ENCODE measurements at regions not wholly inside any gene's neighbourhood (a gene's known extent, or its start where the extent isn't known, plus 50 kb on each side); places are given as distances from the start of the nearest gene placed in this dataset.
"Not testable (repeated sequence)": the region's sequence is repeated elsewhere in the genome, so short reads cannot be mapped to it uniquely, and the experiment has no call there.

- H3K9me3 ChIP-seq (ENCODE audit: insufficient read depth, low read length): no peaks in the 10 kb centered on the region
- no peaks in the 10 kb centered on the region for H3K36me3 ChIP-seq (ENCODE audit: insufficient read depth, insufficient read length, low read length)
- H3K27me3 ChIP-seq (ENCODE audit: insufficient read depth, insufficient read length): peaks cover 19% of the 10 kb centered on the region
- H3K9ac ChIP-seq (ENCODE audit: insufficient read length, low read depth): no peak overlapping the region
- TF ChIP-seq YY1 (IDR thresholded peaks at IDR 0.05; ENCODE audit: insufficient read depth, insufficient read length) (no peak), SUZ12 (IDR thresholded peaks at IDR 0.05; ENCODE audit: extremely low read depth, insufficient read depth, insufficient read length) (no peak), ZNF274 (IDR thresholded peaks at IDR 0.05; ENCODE audit: low read depth, low read length) (no peak)
- H3K4me1 ChIP-seq (ENCODE audit: insufficient read depth, insufficient read length): no peaks in the 10 kb centered on the region
- no peak for DNase-seq (ENCODE audit: low read depth, low spot score)
- no peak overlapping the region for H3K4me3 ChIP-seq (ENCODE audit: insufficient read length, low read depth)
These were observed 1690.1 kb downstream of the TP53TG3F start for GRCh38 chr16:35149550-35149949.

- no peak for TF ChIP-seq ZNF274 (IDR thresholded peaks at IDR 0.05; ENCODE audit: low read depth, low read length)
- TF ChIP-seq SUZ12 (IDR thresholded peaks at IDR 0.05; ENCODE audit: extremely low read depth, insufficient read depth, insufficient read length): no peak
- no peak for TF ChIP-seq YY1 (IDR thresholded peaks at IDR 0.05; ENCODE audit: insufficient read depth, insufficient read length)
- H3K36me3 ChIP-seq (ENCODE audit: insufficient read depth, insufficient read length, low read length): no peaks in the 10 kb centered on the region
- no peaks in the 10 kb centered on the region for H3K9me3 ChIP-seq (ENCODE audit: insufficient read depth, low read length)
These were observed 1691.4 kb downstream of the TP53TG3F start for GRCh38 chr16:35150805-35151312.

GRCh38 chr16:35152067-35152627 is 1692.7 kb downstream of the TP53TG3F start:
- Histone ChIP-seq H3K36me3 (ENCODE audit: insufficient read depth, insufficient read length, low read length) (no peaks in the 10 kb centered on the region), H3K4me3 (ENCODE audit: insufficient read length, low read depth) (no peak overlapping the region), H3K9me3 (ENCODE audit: insufficient read depth, low read length) (peaks cover 8% of the 10 kb centered on the region; the same call in 1 of the 2 replicates), H3K9ac (ENCODE audit: insufficient read length, low read depth) (no peak overlapping the region), H3K27me3 (ENCODE audit: insufficient read depth, insufficient read length) (peaks cover 21% of the 10 kb centered on the region), H3K4me1 (ENCODE audit: insufficient read depth, insufficient read length) (no peaks in the 10 kb centered on the region)
- DNase-seq (ENCODE audit: low read depth, low spot score): no peak
- no peak for TF ChIP-seq ZNF274 (IDR thresholded peaks at IDR 0.05; ENCODE audit: low read depth, low read length)
- TF ChIP-seq YY1 (IDR thresholded peaks at IDR 0.05; ENCODE audit: insufficient read depth, insufficient read length): no peak
- TF ChIP-seq SUZ12 (IDR thresholded peaks at IDR 0.05; ENCODE audit: extremely low read depth, insufficient read depth, insufficient read length): no peak

More at GRCh38 chr16:35150805-35151312, 1691.4 kb downstream of the TP53TG3F start:
- no peak for DNase-seq (ENCODE audit: low read depth, low spot score)
- Histone ChIP-seq H3K4me1 (ENCODE audit: insufficient read depth, insufficient read length) (no peaks in the 10 kb centered on the region), H3K27me3 (ENCODE audit: insufficient read depth, insufficient read length) (peaks cover 21% of the 10 kb centered on the region), H3K9ac (ENCODE audit: insufficient read length, low read depth) (no peak overlapping the region), H3K4me3 (ENCODE audit: insufficient read length, low read depth) (no peak overlapping the region)

- H3K4me1 ChIP-seq (ENCODE audit: insufficient read depth, insufficient read length): no peaks in the 10 kb centered on the region
- DNase-seq (ENCODE audit: low read depth, low spot score): no peak
- H3K27me3 ChIP-seq (ENCODE audit: insufficient read depth, insufficient read length): peaks cover 21% of the 10 kb centered on the region
- no peak overlapping the region for H3K4me3 ChIP-seq (ENCODE audit: insufficient read length, low read depth)
- H3K9ac ChIP-seq (ENCODE audit: insufficient read length, low read depth): no peak overlapping the region
- H3K36me3 ChIP-seq (ENCODE audit: insufficient read depth, insufficient read length, low read length): no peaks in the 10 kb centered on the region
- no peak for TF ChIP-seq ZNF274 (IDR thresholded peaks at IDR 0.05; ENCODE audit: low read depth, low read length)
- TF ChIP-seq SUZ12 (IDR thresholded peaks at IDR 0.05; ENCODE audit: extremely low read depth, insufficient read depth, insufficient read length): no peak
- TF ChIP-seq YY1 (IDR thresholded peaks at IDR 0.05; ENCODE audit: insufficient read depth, insufficient read length): no peak
- peaks cover 11% of the 10 kb centered on the region; the same call in 1 of the 2 replicates for H3K9me3 ChIP-seq (ENCODE audit: insufficient read depth, low read length)
These were observed 1695.2 kb downstream of the TP53TG3F start for GRCh38 chr16:35154627-35155026.

GRCh38 chr16:35157549-35157948 is 1698.1 kb downstream of the TP53TG3F start:
- H3K9ac ChIP-seq (ENCODE audit: insufficient read length, low read depth); H3K4me1 ChIP-seq (ENCODE audit: insufficient read depth, insufficient read length); H3K4me3 ChIP-seq (ENCODE audit: insufficient read length, low read depth); DNase-seq (ENCODE audit: low read depth, low spot score); H3K36me3 ChIP-seq (ENCODE audit: insufficient read depth, insufficient read length, low read length): not testable (repeated sequence)
- Histone ChIP-seq H3K27me3 (ENCODE audit: insufficient read depth, insufficient read length) (peaks cover 13% of the 10 kb centered on the region), H3K9me3 (ENCODE audit: insufficient read depth, low read length) (peaks cover 11% of the 10 kb centered on the region; the same call in 1 of the 2 replicates)

GRCh38 chr16:35169324-35169723 is 1709.9 kb downstream of the TP53TG3F start:
- not testable (repeated sequence) for H3K36me3 ChIP-seq (ENCODE audit: insufficient read depth, insufficient read length, low read length); DNase-seq (ENCODE audit: low read depth, low spot score); H3K4me1 ChIP-seq (ENCODE audit: insufficient read depth, insufficient read length); H3K4me3 ChIP-seq (ENCODE audit: insufficient read length, low read depth); H3K9ac ChIP-seq (ENCODE audit: insufficient read length, low read depth); H3K27me3 ChIP-seq (ENCODE audit: insufficient read depth, insufficient read length); H3K9me3 ChIP-seq (ENCODE audit: insufficient read depth, low read length)

GRCh38 chr16:35170061-35170460 is 1710.6 kb downstream of the TP53TG3F start:
- H3K27me3 ChIP-seq (ENCODE audit: insufficient read depth, insufficient read length); DNase-seq (ENCODE audit: low read depth, low spot score); H3K36me3 ChIP-seq (ENCODE audit: insufficient read depth, insufficient read length, low read length); H3K9me3 ChIP-seq (ENCODE audit: insufficient read depth, low read length); H3K4me3 ChIP-seq (ENCODE audit: insufficient read length, low read depth); H3K4me1 ChIP-seq (ENCODE audit: insufficient read depth, insufficient read length); H3K9ac ChIP-seq (ENCODE audit: insufficient read length, low read depth): not testable (repeated sequence)

GRCh38 chr16:35170610-35171009 is 1711.2 kb downstream of the TP53TG3F start:
- H3K9me3 ChIP-seq (ENCODE audit: insufficient read depth, low read length): no peaks in the 10 kb centered on the region

More at GRCh38 chr16:35170610-35171009, 1711.2 kb downstream of the TP53TG3F start:
- H3K36me3 ChIP-seq (ENCODE audit: insufficient read depth, insufficient read length, low read length): no peaks in the 10 kb centered on the region
- TF ChIP-seq SUZ12 (IDR thresholded peaks at IDR 0.05; ENCODE audit: extremely low read depth, insufficient read depth, insufficient read length) (no peak), ZNF274 (IDR thresholded peaks at IDR 0.05; ENCODE audit: low read depth, low read length) (no peak), YY1 (IDR thresholded peaks at IDR 0.05; ENCODE audit: insufficient read depth, insufficient read length) (no peak)
- no peak for DNase-seq (ENCODE audit: low read depth, low spot score)
- no peak overlapping the region for H3K4me3 ChIP-seq (ENCODE audit: insufficient read length, low read depth)
- no peak overlapping the region for H3K9ac ChIP-seq (ENCODE audit: insufficient read length, low read depth)
- H3K27me3 ChIP-seq (ENCODE audit: insufficient read depth, insufficient read length): no peaks in the 10 kb centered on the region
- no peaks in the 10 kb centered on the region for H3K4me1 ChIP-seq (ENCODE audit: insufficient read depth, insufficient read length)

Measured in NT2/D1 (cell line).